ENCODE measurements at regions not wholly inside any gene's neighbourhood (a gene's known extent, or its start where the extent isn't known, plus 50 kb on each side); places are given as distances from the start of the nearest gene placed in this dataset.

DNA sequence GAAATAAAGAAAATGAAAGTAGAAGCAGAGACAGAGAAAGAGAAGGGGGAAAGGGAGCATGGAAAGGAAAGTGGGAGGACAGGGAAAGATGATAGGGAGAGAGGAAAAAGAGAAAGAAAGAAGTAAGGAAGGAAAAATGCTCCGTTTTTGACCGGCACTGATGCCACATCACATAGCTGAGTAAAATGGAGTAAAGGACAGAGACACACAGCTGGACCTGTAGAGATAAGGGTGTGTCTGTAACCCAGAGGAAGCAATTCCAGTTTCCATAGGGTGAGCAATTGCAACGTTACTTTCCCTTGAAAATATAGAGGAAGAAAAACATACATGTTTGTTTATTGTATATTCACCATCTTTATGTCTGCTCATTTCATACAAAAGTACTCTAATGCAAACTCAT is 1866.9 kb upstream of the PIK3C3 start:
- TF ChIP-seq, protein P1, sequence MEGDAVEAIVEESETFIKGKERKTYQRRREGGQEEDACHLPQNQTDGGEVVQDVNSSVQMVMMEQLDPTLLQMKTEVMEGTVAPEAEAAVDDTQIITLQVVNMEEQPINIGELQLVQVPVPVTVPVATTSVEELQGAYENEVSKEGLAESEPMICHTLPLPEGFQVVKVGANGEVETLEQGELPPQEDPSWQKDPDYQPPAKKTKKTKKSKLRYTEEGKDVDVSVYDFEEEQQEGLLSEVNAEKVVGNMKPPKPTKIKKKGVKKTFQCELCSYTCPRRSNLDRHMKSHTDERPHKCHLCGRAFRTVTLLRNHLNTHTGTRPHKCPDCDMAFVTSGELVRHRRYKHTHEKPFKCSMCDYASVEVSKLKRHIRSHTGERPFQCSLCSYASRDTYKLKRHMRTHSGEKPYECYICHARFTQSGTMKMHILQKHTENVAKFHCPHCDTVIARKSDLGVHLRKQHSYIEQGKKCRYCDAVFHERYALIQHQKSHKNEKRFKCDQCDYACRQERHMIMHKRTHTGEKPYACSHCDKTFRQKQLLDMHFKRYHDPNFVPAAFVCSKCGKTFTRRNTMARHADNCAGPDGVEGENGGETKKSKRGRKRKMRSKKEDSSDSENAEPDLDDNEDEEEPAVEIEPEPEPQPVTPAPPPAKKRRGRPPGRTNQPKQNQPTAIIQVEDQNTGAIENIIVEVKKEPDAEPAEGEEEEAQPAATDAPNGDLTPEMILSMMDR (IDR thresholded peaks at IDR 0.05), result no peak
- TF ChIP-seq POLR2A (IDR thresholded peaks at IDR 0.05) (no peak), EP300 (IDR thresholded peaks at IDR 0.05) (no peak)
